Erythroblast (primary cell): ENCODE measurements at regions not wholly inside any gene's neighbourhood (a gene's known extent, or its start where the extent isn't known, plus 50 kb on each side); places are given as distances from the start of the nearest gene placed in this dataset.

Source experiments
- DNase-seq, 2 experiments: peaks; one replicate each; lab custom pipeline; 2025; lab: John Stamatoyannopoulos, UW
- GATA1 ChIP-seq: IDR thresholded peaks from 2 replicates; pipeline ENCODE4 v1.6.1; 2011; ENCODE audit warnings: low read depth, mild to moderate bottlenecking, control low read depth, low read length, moderate library complexity
- POLR2A ChIP-seq: IDR thresholded peaks from 2 replicates; pipeline ENCODE4 v1.6.1; 2011; ENCODE audit warnings: mild to moderate bottlenecking, low read length

DNA sequence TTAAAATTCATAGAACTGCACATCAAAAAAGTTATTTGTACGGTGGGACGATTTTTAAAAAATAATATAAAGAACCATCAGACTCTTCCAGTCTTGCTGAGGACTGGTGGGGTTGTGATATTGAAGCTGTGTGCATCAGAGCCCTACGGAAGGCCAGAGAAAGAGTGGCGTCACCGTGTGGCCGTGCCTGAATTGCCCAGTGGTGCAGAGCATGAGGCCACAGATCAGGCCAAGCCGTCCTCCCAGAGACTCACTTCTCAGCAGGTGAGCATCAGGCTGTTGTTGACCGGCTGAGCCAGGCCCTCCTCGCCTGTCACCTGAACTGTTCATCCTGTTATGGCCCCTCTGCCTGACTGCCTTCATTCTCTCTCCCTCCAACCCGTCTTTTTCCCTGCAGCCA lies 1013.9 kb downstream of the TBC1D22A start:
- no peak for DNase-seq
- no peak for TF ChIP-seq POLR2A
- TF ChIP-seq GATA1: no peak

GRCh38 chr22:47775686-47776085 lies 1013.2 kb downstream of the TBC1D22A start:
- TF ChIP-seq GATA1 (no peak), POLR2A (no peak)
- no peak for DNase-seq

GRCh38 chr22:47775191-47775590 lies 1012.7 kb downstream of the TBC1D22A start:
- no peak for TF ChIP-seq GATA1
- no peak for TF ChIP-seq POLR2A
- DNase-seq: no peak

- TF ChIP-seq GATA1: no peak
- no peak for TF ChIP-seq POLR2A
- DNase-seq: no peak
Observed at GRCh38 chr22:47773635-47774034, 1011.2 kb downstream of the TBC1D22A start.

DNA sequence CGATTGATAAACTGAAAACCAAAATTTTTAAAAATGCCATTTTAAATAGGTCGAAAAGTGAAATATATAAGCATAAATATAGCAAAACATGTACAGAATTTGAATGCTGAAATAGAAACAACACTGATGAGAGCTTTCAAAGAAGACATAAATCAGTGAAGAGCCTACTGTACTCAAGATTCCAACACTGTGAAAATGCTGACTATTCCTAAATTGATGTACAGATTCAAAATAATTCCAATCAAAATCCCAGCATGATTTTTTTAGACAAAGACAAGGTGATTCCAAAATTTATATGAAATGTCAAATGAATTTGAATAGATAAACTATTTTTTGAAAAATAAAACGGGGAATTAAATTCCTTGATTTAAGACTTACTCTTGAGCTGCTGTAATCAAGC lies 1010.4 kb downstream of the TBC1D22A start:
- TF ChIP-seq POLR2A: no peak
- no peak for TF ChIP-seq GATA1
- no peak for DNase-seq

DNA sequence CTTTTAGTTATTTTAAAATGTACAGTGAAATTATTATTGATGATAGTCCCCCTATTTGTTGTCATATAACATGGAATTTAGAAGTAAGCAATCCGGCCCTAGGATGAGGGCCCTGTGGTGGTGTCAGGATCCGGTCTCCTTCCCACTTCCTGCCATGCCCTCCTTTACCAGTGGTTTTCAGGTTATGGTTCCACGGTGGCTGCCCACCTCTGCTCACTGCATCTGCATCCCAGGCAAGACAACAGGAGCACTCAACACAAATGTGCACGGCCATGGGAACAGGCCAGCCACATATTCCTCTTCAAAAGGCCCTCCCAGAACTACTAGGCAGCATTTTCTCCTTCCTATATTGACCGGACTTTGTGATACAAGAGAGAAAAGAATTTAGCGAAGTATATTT lies 1007.2 kb downstream of the TBC1D22A start:
- no peak for DNase-seq
- TF ChIP-seq GATA1: no peak
- TF ChIP-seq POLR2A: no peak

DNA sequence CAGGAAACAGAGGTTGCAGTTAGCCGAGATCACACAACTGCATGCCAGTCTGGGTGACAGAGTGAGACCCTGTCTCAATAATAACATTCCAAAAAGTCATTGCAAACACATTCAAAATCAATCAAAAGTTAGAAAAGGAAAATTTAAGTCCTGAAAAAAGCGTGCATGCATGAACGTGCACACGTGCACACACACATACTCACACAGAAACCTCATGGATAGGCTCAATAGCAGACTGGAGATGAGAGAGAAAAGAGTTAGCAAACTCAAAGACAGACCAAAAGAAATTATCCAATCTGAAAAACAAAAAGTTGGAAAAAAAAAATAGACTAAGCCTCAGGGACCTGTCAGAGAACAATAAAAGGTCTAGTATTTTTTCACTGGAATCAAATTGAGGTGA lies 1005.6 kb downstream of the TBC1D22A start:
- DNase-seq: no peak
- no peak for TF ChIP-seq GATA1
- TF ChIP-seq POLR2A: no peak

- no peak for DNase-seq
- TF ChIP-seq POLR2A (no peak), GATA1 (no peak)
Observed at GRCh38 chr22:47767403-47767802, 1005.0 kb downstream of the TBC1D22A start.

DNA sequence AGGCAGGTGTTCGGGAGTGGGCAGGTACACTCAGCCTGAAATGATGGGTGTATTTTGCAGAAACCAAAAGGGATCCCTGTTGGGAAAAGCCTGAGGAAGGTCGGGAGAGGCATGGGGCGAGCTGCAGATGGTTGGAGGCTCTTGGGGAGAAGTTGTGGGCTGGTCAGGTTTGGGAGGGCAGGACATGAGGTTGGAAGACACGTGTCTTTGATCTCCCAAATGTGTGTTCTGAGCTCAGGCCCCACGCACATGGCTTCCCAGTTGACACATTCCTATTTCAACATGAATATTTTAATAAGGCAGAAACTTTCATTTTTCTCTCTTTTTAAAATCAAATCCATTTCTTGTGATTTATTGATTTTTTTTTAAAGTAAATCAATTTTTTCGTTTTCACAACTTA lies 1003.3 kb downstream of the TBC1D22A start:
- no peak for TF ChIP-seq GATA1
- no peak for TF ChIP-seq POLR2A
- DNase-seq: no peak

DNA sequence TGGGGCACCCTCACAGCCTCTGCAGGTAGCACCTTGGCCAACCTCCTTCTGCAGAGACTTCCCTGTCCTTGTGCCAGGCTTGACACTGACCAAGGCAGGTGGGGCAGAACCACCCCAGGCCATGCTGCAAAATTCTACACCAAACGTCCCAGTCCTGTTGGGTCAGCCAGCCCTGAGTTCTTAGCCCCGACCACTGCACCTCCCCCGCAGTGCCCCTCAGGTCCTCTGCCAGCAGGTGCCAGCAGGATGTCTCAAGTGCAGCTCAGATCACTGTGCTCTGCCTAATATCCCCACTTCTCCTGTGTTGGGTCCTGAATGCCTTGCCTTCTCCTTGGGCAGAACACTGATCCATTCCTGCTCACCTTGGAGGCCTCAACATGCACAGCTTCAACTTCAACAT lies 999.7 kb downstream of the TBC1D22A start:
- TF ChIP-seq GATA1: no peak
- TF ChIP-seq POLR2A: no peak
- DNase-seq: no peak

DNA sequence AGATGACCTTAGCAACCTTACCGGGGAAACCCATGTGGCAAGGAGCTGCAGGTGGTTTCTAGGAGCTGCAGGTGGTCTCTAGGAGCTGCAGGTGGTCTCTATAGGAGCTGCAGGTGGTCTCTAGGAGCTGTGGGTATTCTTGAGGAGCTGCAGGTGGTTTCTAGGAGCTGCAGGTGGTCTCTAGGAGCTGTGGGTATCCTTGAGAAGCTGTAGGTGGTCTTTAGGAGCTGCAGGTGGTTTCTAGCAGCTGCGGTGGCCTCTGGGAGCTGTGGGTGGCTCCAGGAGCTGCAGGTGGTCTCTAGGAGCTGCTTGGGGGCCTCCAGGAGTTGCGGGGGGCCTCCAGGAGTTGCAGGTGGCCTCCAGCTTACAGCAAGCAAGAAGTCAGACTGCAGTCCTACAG lies 997.5 kb downstream of the TBC1D22A start:
- TF ChIP-seq POLR2A: no peak
- no peak for TF ChIP-seq GATA1
- DNase-seq: no peak

DNA sequence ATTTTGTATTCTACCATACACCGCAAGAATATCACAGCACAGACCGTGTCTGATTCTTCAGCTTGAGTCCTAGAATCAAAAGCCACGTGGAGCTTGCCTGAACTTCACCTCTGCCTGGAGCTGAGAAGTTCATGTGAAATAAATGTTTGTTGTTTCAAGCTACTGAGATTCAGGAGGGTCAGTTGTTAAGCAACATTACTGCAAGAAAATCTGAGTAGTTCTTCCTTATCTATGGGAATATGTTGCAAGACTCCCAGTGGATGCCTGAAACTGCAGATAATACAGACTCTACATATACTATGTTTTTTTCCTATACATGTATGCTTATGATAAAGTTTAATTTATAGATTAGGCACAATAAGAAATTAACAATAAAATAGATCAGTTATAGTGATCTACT lies 995.3 kb downstream of the TBC1D22A start:
- TF ChIP-seq GATA1: no peak
- TF ChIP-seq POLR2A: no peak
- DNase-seq: no peak

DNA sequence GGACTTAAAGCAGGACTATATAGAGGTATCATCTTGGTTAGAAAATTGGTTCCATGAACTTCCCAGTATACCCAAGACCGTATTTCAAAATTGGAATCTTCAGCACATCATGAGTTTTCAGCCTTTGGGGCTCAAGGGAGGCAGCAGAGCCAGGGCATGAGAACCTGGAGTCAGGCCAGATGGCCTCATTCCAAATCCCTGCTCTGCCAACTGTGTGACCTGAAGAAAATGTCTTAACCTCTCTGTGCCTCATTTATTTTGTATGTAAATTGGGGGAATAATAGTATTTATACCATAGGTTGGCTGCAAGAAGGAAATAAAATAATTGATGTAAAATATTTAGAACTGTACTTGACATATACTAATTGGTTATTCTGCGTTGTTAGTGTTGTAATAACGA lies 987.6 kb downstream of the TBC1D22A start:
- peak in 1 of 2 experiments; percentile 0 for DNase-seq
- no peak for TF ChIP-seq GATA1
- TF ChIP-seq POLR2A: no peak

- TF ChIP-seq POLR2A (no peak), GATA1 (no peak)
Observed at GRCh38 chr22:47748957-47749356, 986.5 kb downstream of the TBC1D22A start.

DNA sequence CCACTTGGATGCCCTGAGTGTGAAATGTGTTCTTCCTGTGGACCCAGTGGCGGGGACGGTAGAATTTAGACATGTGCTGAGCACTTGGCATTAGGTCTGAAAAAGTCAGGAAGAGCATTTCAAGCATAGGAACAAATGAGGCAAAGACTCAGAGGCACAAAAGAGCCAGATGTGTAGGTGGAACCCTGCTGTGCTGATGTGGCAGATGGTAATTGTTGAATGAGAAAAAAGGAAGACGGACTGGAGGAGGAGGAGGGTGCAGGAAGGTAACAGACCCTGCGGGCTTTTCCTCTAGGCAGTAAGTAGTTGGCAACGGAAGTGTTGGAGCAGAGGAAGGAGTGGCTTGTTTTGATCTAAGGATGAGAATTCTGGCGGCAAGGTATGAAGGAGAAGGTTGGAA lies 985.8 kb downstream of the TBC1D22A start:
- no peak for DNase-seq
- TF ChIP-seq GATA1 (no peak), POLR2A (no peak)

More at GRCh38 chr22:47748957-47749356, 986.5 kb downstream of the TBC1D22A start:
- DNase-seq: no peak
